CD4-positive, alpha-beta T cell (primary cell): ENCODE measurements at regions not wholly inside any gene's neighbourhood (a gene's known extent, or its start where the extent isn't known, plus 50 kb on each side); places are given as distances from the start of the nearest gene placed in this dataset.

ENCODE experiments used
- ATAC-seq: fragments of 200-7000 bp; cut with Tn5 transposase; one replicate; pipeline ENCODE4 v1.10.0; 2022; ENCODE audit warnings: mild to moderate bottlenecking; ENCODE audit not compliant: poor library complexity
- CTCF ChIA-PET: fragments of 350-600 bp; sonication (Branson Sonifier 250); formaldehyde crosslinking; loops from one replicate; lab custom pipeline; 2021; ENCODE audit warnings: antibody characterized with exemption, inconsistent platforms; lab: Charles Lee
- POLR2A ChIA-PET: fragments of 350-600 bp; sonication (Branson Sonifier 250); formaldehyde crosslinking; loops from one replicate; lab custom pipeline; 2021; ENCODE audit warnings: antibody characterized with exemption, inconsistent platforms; lab: Charles Lee
- DNase-seq, 14 experiments: peaks; one replicate each; pipeline ENCODE4 v3.0.0-alpha.2; 2013 to 2020; ENCODE audit warnings: mixed read lengths in 2 of 14
- H3K27ac ChIP-seq, 2 donors: one replicate each; pipeline versions ENCODE4 v1.5.1 to v1.7.0; 2013; ENCODE audit warnings: low read length in 2 of 2, low read depth in 1 of 2, mild to moderate bottlenecking in 1 of 2
- H3K27me3 ChIP-seq, 2 experiments: 1 replicate in 1 of 2; 2 replicates in 1 of 2; pipeline versions ENCODE4 v1.6.1 to v1.7.0; 2013; ENCODE audit warnings: low read length in 2 of 2, control low read depth in 1 of 2, mild to moderate bottlenecking in 1 of 2, moderate library complexity in 1 of 2; ENCODE audit not compliant: insufficient read depth in 2 of 2, control insufficient read depth in 1 of 2
- H3K36me3 ChIP-seq: one replicate; pipeline ENCODE4 v1.6.1; 2013; ENCODE audit warnings: low read length, control low read depth; ENCODE audit not compliant: insufficient read depth
- H3K4me1 ChIP-seq: one replicate; pipeline ENCODE4 v1.6.1; 2013; ENCODE audit warnings: low read length, control low read depth; ENCODE audit not compliant: insufficient read depth
- H3K4me3 ChIP-seq: one replicate; pipeline ENCODE4 v1.5.1; 2013; ENCODE audit warnings: mild to moderate bottlenecking, low read length, moderate library complexity
- H3K9me3 ChIP-seq, 2 experiments: 1 replicate in 1 of 2; 2 replicates in 1 of 2; pipeline versions ENCODE4 v1.6.1 to v1.7.0; 2013; ENCODE audit warnings: low read length in 2 of 2, mild to moderate bottlenecking in 2 of 2, control low read depth in 1 of 2, moderate library complexity in 1 of 2; ENCODE audit not compliant: control insufficient read depth in 1 of 2, insufficient read depth in 1 of 2
- H3K27ac Mint-ChIP-seq: one replicate; pipeline ENCODE4 v1.8.0; 2020; ENCODE audit warnings: mixed read lengths
- H3K27me3 Mint-ChIP-seq: one replicate; pipeline ENCODE4 v1.8.0; 2021; ENCODE audit warnings: mixed read lengths
- H3K36me3 Mint-ChIP-seq: one replicate; pipeline ENCODE4 v1.8.0; 2021; ENCODE audit warnings: low read depth, mixed read lengths
- H3K4me1 Mint-ChIP-seq: one replicate; pipeline ENCODE4 v1.8.0; 2021; ENCODE audit warnings: low read depth, mixed read lengths
- H3K4me3 Mint-ChIP-seq: one replicate; pipeline ENCODE4 v1.8.0; 2020; ENCODE audit warnings: mild to moderate bottlenecking, mixed read lengths
- H3K9me3 Mint-ChIP-seq: one replicate; pipeline ENCODE4 v1.8.0; 2020; ENCODE audit warnings: mixed read lengths
- CTCF ChIP-seq: fragments of 200-600 bp; IDR thresholded peaks from one replicate; pipeline ENCODE4 v1.8.0; 2022; ENCODE audit warnings: antibody characterized with exemption, mild to moderate bottlenecking
- intact Hi-C, 2 experiments: fragments of 100-400 bp; cut with DNase I in 1 of 2; cut with micrococcal nuclease in 1 of 2; formaldehyde crosslinking; loops; one replicate each; pipeline versions ENCODE4 v1.15.1 to v1.9.0; 2023 to 2025; cut with DNase I, micrococcal nuclease

GRCh38 chr4:128355305-128355704 is 67.7 kb upstream of the PGRMC2 start:
- DNase-seq (no peak), ATAC-seq (no peak)
- TF ChIP-seq CTCF: no peak
- Histone ChIP-seq H3K27me3 (no peaks in the 10 kb centered on the region), H3K9me3 (peaks cover 0 to 3% of the 10 kb centered on the region in 2 experiments), H3K4me3 (no peak overlapping the region), H3K36me3 (no peaks in the 10 kb centered on the region), H3K4me1 (no peaks in the 10 kb centered on the region), H3K27ac (no peak overlapping the region)
- intact Hi-C loops: no loop called here
- POLR2A ChIA-PET: no interaction called here
- Mint-ChIP-seq H3K27me3 (no peaks in the 10 kb centered on the region), H3K4me3 (no peak overlapping the region), H3K4me1 (no peaks in the 10 kb centered on the region), H3K27ac (no peak overlapping the region), H3K36me3 (no peaks in the 10 kb centered on the region), H3K9me3 (no peaks in the 10 kb centered on the region)
- CTCF ChIA-PET: no interaction called here

- H3K27ac Mint-ChIP-seq: no peak overlapping the region
Observed at GRCh38 chr4:128354205-128354821, 66.7 kb upstream of the PGRMC2 start.

DNA sequence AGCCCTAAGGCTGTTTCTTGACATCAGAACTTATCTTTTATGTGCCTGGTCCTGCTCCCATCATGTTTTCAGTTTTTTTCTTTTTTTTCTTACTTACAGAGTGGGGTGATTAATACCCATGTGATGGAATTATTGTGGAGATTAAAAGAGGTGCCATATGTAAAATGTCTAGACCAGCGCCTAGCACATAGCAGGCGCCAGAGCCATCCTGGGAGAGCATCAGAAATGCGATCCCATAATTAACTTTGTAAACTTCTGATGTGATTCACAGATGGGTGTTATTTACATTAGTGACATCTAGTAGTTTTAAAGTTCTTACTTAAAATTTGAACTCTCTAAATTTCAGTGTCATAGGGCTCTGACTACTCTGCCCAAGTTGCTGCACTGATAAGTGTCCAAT is 66.2 kb upstream of the PGRMC2 start:
- H3K36me3 ChIP-seq: no peaks in the 10 kb centered on the region
- no peaks in the 10 kb centered on the region for H3K36me3 Mint-ChIP-seq
- no peaks in the 10 kb centered on the region for H3K4me1 ChIP-seq
- intact Hi-C loops: no loop called here
- peaks cover 0 to 3% of the 10 kb centered on the region in 2 experiments for H3K9me3 ChIP-seq
- no peak for TF ChIP-seq CTCF
- CTCF ChIA-PET: no interaction called here
- no peaks in the 10 kb centered on the region for H3K27me3 ChIP-seq
- H3K27me3 Mint-ChIP-seq: no peaks in the 10 kb centered on the region
- no peaks in the 10 kb centered on the region for H3K4me1 Mint-ChIP-seq
- H3K4me3 Mint-ChIP-seq: no peak overlapping the region
- no peak for DNase-seq
- H3K9me3 Mint-ChIP-seq: no peaks in the 10 kb centered on the region
- no peak for ATAC-seq
- H3K4me3 ChIP-seq: no peak overlapping the region
- H3K27ac Mint-ChIP-seq: no peak overlapping the region
- H3K27ac ChIP-seq: no peak overlapping the region
- POLR2A ChIA-PET: no interaction called here

More at GRCh38 chr4:128354205-128354821, 66.7 kb upstream of the PGRMC2 start:
- ATAC-seq: no peak
- ChIA-PET POLR2A (no interaction called here), CTCF (no interaction called here)
- H3K36me3 ChIP-seq: no peaks in the 10 kb centered on the region
- H3K9me3 ChIP-seq: peaks cover 0 to 3% of the 10 kb centered on the region in 2 experiments
- no peaks in the 10 kb centered on the region for H3K27me3 ChIP-seq
- Mint-ChIP-seq H3K36me3 (no peaks in the 10 kb centered on the region), H3K4me1 (no peaks in the 10 kb centered on the region), H3K4me3 (no peak overlapping the region), H3K9me3 (no peaks in the 10 kb centered on the region), H3K27me3 (no peaks in the 10 kb centered on the region)
- no peaks in the 10 kb centered on the region for H3K4me1 ChIP-seq
- TF ChIP-seq CTCF: no peak
- DNase-seq: no peak
- H3K4me3 ChIP-seq: no peak overlapping the region
- no peak overlapping the region for H3K27ac ChIP-seq
- intact Hi-C loops: no loop called here
